LNCaP clone FGC (cell line): ENCODE measurements at regions not wholly inside any gene's neighbourhood (a gene's known extent, or its start where the extent isn't known, plus 50 kb on each side); places are given as distances from the start of the nearest gene placed in this dataset.

Source experiments
- DNase-seq: peaks from one replicate; pipeline ENCODE4 v3.0.0-alpha.2; 2011; ENCODE audit warnings: low read depth
- H3K4me3 ChIP-seq: 2 replicates; pipeline ENCODE4 v1.5.1; 2011; ENCODE audit warnings: mild to moderate bottlenecking, low read depth, low read length, control low read depth
- CTCF ChIP-seq: IDR thresholded peaks from 2 replicates; pipeline ENCODE4 v1.5.1; 2012; ENCODE audit warnings: mild to moderate bottlenecking; ENCODE audit not compliant: control insufficient read depth, insufficient read depth; ENCODE audit errors: extremely low read depth

GRCh38 chr19:30647891-30648720 is 275.9 kb downstream of the ZNF536 start:
- no peak for DNase-seq
- H3K4me3 ChIP-seq: no peak overlapping the region
- no peak for TF ChIP-seq CTCF

GRCh38 chr19:30646806-30647205 is 274.6 kb downstream of the ZNF536 start:
- TF ChIP-seq CTCF: no peak
- no peak for DNase-seq
- no peak overlapping the region for H3K4me3 ChIP-seq

- TF ChIP-seq CTCF: no peak
- H3K4me3 ChIP-seq: no peak overlapping the region
- DNase-seq: no peak
These were observed 273.9 kb downstream of the ZNF536 start for GRCh38 chr19:30645946-30646577.

- no peak for TF ChIP-seq CTCF
- H3K4me3 ChIP-seq: no peak overlapping the region
- no peak for DNase-seq
These were observed 268.2 kb downstream of the ZNF536 start for GRCh38 chr19:30640252-30640965.

- DNase-seq: no peak
- TF ChIP-seq CTCF: no peak
- H3K4me3 ChIP-seq: no peak overlapping the region
These were observed 266.7 kb downstream of the ZNF536 start for GRCh38 chr19:30638889-30639288.

GRCh38 chr19:30637926-30638325 is 265.7 kb downstream of the ZNF536 start:
- no peak overlapping the region for H3K4me3 ChIP-seq
- no peak for DNase-seq
- TF ChIP-seq CTCF: no peak
